ENCODE measurements at regions not wholly inside any gene's neighbourhood (a gene's known extent, or its start where the extent isn't known, plus 50 kb on each side); places are given as distances from the start of the nearest gene placed in this dataset.
A peak's percentile ranks its signal among the peaks of the same experiment; 100 is the strongest.

DNA sequence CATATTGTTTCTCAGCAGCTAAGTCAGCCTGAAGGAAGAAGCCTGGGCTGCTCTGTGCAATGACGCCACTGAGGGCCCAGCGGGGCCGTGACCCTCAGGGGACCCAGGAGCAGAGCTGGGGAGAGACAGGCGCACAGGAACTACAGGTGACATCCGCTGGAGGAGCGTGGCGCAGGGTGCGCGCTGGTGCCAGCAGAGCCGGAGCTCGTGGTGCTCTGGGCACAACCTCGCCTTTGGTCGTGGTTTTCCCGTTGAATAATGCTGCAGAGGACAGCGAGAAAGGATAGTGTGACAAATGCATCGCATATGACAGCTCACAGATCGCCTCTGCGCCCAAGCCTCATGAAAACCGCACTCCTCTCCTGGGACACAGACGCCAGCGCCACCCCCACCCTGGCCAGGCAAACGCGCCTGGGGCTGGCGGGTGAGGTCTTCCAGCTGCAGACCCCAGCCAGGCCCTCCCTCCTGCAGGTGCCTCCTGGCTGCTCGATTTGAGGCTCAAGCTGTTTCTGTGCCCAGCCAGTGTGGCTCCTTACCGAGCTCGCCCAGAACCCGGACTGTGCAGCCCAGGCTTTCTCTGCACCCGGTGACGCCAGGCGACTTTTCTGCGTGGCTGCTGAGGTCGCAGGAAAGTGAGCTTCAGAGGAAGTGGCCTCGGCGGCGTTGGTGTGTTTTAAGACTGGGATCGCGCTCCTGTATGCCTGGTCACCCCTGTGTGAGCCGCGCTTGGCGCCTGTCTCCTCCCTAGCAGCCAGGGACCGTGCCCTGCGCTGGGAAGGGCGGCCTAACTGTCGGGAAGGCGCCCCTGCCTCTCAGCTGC lies 583.1 kb upstream of the HS6ST1 start:
- H3K36me3 ChIP-seq, result no peaks in the 10 kb centered on the region
- intact Hi-C loops (cut with DNase I), result no loop called here
- no peaks in the 10 kb centered on the region for H3K9me3 ChIP-seq
- 54 to 61% methylated on average over 35 to 36 of the region's 46 CpGs for WGBS, 2 donors
- DNase-seq, result peak in 1 of 2 donors; percentile 9
- no peaks in the 10 kb centered on the region for H3K4me1 ChIP-seq
- H3K27me3 ChIP-seq, result no peaks in the 10 kb centered on the region
- TF ChIP-seq CTCF (IDR thresholded peaks at IDR 0.05), result no peak
- no peak for TF ChIP-seq POLR2A (IDR thresholded peaks at IDR 0.05)
- no peak overlapping the region for H3K4me3 ChIP-seq (replicated peaks in 1 of 3)
- no peak overlapping the region for H3K27ac ChIP-seq

DNA sequence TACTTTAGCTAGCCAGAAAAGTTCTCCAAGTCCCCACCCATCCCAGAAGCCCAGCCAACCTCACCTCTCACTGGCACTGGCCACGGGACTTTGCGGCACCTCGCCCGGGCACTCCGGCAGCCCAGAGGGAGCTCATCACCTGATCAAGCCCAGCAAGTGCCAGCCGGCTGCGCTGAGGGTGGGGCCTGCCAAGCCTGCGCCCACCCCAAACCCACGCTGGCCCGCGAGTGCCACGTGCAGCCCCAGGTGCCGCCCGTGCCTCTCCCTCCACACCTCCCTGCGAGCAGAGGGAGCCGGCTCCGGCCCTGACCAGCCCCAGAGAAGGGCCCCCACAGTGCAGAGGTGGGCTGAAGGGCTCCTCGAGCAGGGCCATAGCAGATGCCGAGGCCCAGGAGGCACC lies 585.0 kb upstream of the HS6ST1 start:
- Histone ChIP-seq H3K9me3 (no peaks in the 10 kb centered on the region), H3K4me1 (no peaks in the 10 kb centered on the region), H3K36me3 (no peaks in the 10 kb centered on the region), H3K27me3 (no peaks in the 10 kb centered on the region), H3K4me3 (replicated peaks in 1 of 3) (no peak overlapping the region), H3K27ac (no peak overlapping the region)
- intact Hi-C loops (cut with DNase I), result no loop called here
- WGBS, 2 donors, result 93 to 96% methylated on average over 10 to 14 of the region's 19 CpGs
- TF ChIP-seq POLR2A (IDR thresholded peaks at IDR 0.05), result no peak
- no peak for DNase-seq

- no peak overlapping the region for H3K27ac ChIP-seq
- intact Hi-C loops (cut with DNase I), result no loop called here
- no peaks in the 10 kb centered on the region for H3K9me3 ChIP-seq
- no peak overlapping the region for H3K4me3 ChIP-seq (replicated peaks in 1 of 3)
- 93 to 95% methylated on average over 1 of the region's 1 CpG for WGBS, 2 donors
- no peaks in the 10 kb centered on the region for H3K27me3 ChIP-seq
- H3K4me1 ChIP-seq, result no peaks in the 10 kb centered on the region
- no peaks in the 10 kb centered on the region for H3K36me3 ChIP-seq
- no peak for DNase-seq
- TF ChIP-seq POLR2A (IDR thresholded peaks at IDR 0.05), result no peak
- TF ChIP-seq CTCF (IDR thresholded peaks at IDR 0.05), result no peak
These were observed 592.6 kb upstream of the HS6ST1 start for GRCh38 chr2:128911276-128911675.

GRCh38 chr2:128914320-128914719 lies 595.7 kb upstream of the HS6ST1 start:
- Histone ChIP-seq H3K9me3 (no peaks in the 10 kb centered on the region), H3K4me1 (no peaks in the 10 kb centered on the region), H3K36me3 (no peaks in the 10 kb centered on the region), H3K4me3 (replicated peaks in 1 of 3) (no peak overlapping the region), H3K27me3 (no peaks in the 10 kb centered on the region), H3K27ac (no peak overlapping the region)
- no peak for DNase-seq
- TF ChIP-seq POLR2A (IDR thresholded peaks at IDR 0.05), result no peak
- no peak for TF ChIP-seq CTCF (IDR thresholded peaks at IDR 0.05)
- intact Hi-C loops (cut with DNase I), result no loop called here

- TF ChIP-seq CTCF (IDR thresholded peaks at IDR 0.05), result no peak
- TF ChIP-seq POLR2A (IDR thresholded peaks at IDR 0.05), result no peak
- Histone ChIP-seq H3K4me1 (no peaks in the 10 kb centered on the region), H3K9me3 (no peaks in the 10 kb centered on the region), H3K27me3 (no peaks in the 10 kb centered on the region), H3K4me3 (replicated peaks in 1 of 3) (no peak overlapping the region), H3K27ac (no peak overlapping the region), H3K36me3 (no peaks in the 10 kb centered on the region)
- DNase-seq, result no peak
- intact Hi-C loops (cut with DNase I), result no loop called here
- 34 to 41% methylated on average over 2 of the region's 2 CpGs for WGBS, 2 donors
These were observed 603.1 kb upstream of the HS6ST1 start for GRCh38 chr2:128921751-128922150.

All from thyroid gland (tissue), 4 donors.